RWPE2 (cell line): ENCODE measurements at regions not wholly inside any gene's neighbourhood (a gene's known extent, or its start where the extent isn't known, plus 50 kb on each side); places are given as distances from the start of the nearest gene placed in this dataset.

Experiments
- ATAC-seq: fragments of 200-7000 bp; cut with Tn5 transposase; 3 replicates; pipeline ENCODE4 v1.9.1; 2021; ENCODE audit warnings: low read depth
- DNase-seq: peaks from one replicate; pipeline ENCODE4 v3.0.0-alpha.2; 2020; ENCODE audit warnings: low spot score
- H3K27ac ChIP-seq: fragments of 450-650 bp; 2 replicates; pipeline ENCODE4 v1.5.1; 2017; ENCODE audit warnings: mild to moderate bottlenecking; ENCODE audit not compliant: poor library complexity, severe bottlenecking
- H3K27me3 ChIP-seq: fragments of 250-450 bp; sonication (Bioruptor Pico); 2 replicates; pipeline ENCODE4 v1.5.1; 2021; ENCODE audit warnings: mild to moderate bottlenecking, moderate library complexity; ENCODE audit not compliant: insufficient read depth, poor library complexity, severe bottlenecking
- H3K36me3 ChIP-seq: fragments of 250-450 bp; sonication (Bioruptor Pico); 2 replicates; pipeline ENCODE4 v1.5.1; 2020; ENCODE audit warnings: low read depth, mild to moderate bottlenecking, moderate library complexity
- H3K4me1 ChIP-seq: fragments of 250-450 bp; sonication (Bioruptor Pico); 2 replicates; pipeline ENCODE4 v1.5.1; 2021; ENCODE audit warnings: mild to moderate bottlenecking, moderate library complexity; ENCODE audit not compliant: insufficient read depth, poor library complexity, severe bottlenecking
- H3K4me3 ChIP-seq: fragments of 250-450 bp; sonication (Bioruptor Pico); 2 replicates; pipeline ENCODE4 v1.5.1; 2021; ENCODE audit warnings: mild to moderate bottlenecking, moderate library complexity; ENCODE audit not compliant: severe bottlenecking
- H3K9me3 ChIP-seq: fragments of 250-450 bp; sonication (Bioruptor Pico); 2 replicates; pipeline ENCODE4 v1.5.1; 2021; ENCODE audit warnings: mild to moderate bottlenecking, moderate library complexity; ENCODE audit not compliant: severe bottlenecking
- TF ChIP-seq, protein P1 (sequence below): fragments of 450-650 bp; IDR thresholded peaks from one replicate; pipeline ENCODE4 v1.5.1; 2017; ENCODE audit warnings: mild to moderate bottlenecking, moderate library complexity; ENCODE audit not compliant: poor library complexity, severe bottlenecking

DNA sequence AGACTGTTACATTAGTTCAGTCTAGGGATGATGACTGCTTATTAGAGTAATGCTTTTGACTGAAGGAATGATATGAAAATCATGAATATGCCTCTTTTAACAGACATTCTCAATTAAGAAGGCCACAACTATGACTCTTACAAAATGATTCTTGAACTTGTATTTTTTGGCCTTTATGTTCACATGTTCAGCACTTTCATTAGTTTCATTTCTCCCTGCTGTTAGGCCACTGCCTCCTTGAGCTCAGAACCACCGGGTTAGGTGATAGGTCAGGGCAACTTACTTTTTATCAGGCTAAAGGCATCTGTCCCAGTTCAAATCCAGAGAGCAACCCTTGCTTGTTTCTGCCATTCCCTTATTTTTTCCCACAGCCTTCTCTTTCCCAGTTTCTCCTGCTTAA lies 235.2 kb upstream of the ELL2 start:
- Histone ChIP-seq H3K4me1 (no peaks in the 10 kb centered on the region), H3K36me3 (no peaks in the 10 kb centered on the region), H3K27me3 (no peaks in the 10 kb centered on the region), H3K9me3 (no peaks in the 10 kb centered on the region), H3K27ac (no peak overlapping the region), H3K4me3 (no peak overlapping the region)
- ATAC-seq (no peak), DNase-seq (no peak)
- TF ChIP-seq, protein P1, sequence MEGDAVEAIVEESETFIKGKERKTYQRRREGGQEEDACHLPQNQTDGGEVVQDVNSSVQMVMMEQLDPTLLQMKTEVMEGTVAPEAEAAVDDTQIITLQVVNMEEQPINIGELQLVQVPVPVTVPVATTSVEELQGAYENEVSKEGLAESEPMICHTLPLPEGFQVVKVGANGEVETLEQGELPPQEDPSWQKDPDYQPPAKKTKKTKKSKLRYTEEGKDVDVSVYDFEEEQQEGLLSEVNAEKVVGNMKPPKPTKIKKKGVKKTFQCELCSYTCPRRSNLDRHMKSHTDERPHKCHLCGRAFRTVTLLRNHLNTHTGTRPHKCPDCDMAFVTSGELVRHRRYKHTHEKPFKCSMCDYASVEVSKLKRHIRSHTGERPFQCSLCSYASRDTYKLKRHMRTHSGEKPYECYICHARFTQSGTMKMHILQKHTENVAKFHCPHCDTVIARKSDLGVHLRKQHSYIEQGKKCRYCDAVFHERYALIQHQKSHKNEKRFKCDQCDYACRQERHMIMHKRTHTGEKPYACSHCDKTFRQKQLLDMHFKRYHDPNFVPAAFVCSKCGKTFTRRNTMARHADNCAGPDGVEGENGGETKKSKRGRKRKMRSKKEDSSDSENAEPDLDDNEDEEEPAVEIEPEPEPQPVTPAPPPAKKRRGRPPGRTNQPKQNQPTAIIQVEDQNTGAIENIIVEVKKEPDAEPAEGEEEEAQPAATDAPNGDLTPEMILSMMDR = no peak

DNA sequence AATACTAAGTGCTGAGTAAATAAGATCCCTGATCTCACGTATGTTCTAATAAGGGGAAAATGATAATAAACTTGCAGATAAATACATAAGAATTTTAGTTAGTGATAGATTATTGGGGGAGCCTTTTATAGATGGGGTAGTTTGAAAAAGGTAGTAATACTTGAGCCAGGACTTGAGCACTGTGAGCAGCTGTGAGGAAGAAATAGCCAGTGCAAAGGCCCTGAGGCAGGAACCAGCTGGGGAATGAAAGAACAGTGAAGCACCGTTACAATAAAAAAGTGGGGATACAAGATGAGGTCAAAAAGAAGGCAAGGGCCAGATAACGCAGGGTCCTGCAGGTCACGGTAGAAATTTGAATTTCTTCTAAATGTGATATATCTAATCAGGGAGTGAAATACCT lies 234.8 kb upstream of the ELL2 start:
- Histone ChIP-seq H3K27ac (no peak overlapping the region), H3K27me3 (no peaks in the 10 kb centered on the region), H3K4me3 (no peak overlapping the region), H3K4me1 (no peaks in the 10 kb centered on the region), H3K9me3 (no peaks in the 10 kb centered on the region), H3K36me3 (no peaks in the 10 kb centered on the region)
- ATAC-seq (no peak), DNase-seq (no peak)
- TF ChIP-seq, protein P1 = no peak

DNA sequence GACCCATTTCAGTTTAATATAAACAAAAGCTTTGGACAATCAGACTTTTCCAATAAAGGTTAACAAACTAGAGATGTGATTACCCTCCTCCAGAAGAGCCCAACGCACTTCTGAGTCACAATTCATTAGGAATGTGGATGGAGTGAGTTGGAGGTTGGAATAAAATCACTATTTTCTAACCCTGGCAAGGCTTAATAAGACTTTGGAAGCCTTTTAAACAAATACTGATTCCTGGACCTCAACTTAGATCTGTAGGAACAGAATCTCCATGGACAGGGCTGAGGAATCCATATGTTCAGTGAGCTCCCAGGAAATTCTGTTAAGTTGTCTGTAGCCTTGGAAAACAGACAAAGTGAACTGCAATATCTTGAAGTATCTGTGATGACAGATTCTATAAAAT lies 233.5 kb upstream of the ELL2 start:
- Histone ChIP-seq H3K36me3 (no peaks in the 10 kb centered on the region), H3K27me3 (no peaks in the 10 kb centered on the region), H3K27ac (no peak overlapping the region), H3K4me3 (no peak overlapping the region), H3K9me3 (no peaks in the 10 kb centered on the region), H3K4me1 (no peaks in the 10 kb centered on the region)
- TF ChIP-seq, protein P1 = no peak
- DNase-seq (no peak), ATAC-seq (no peak)

DNA sequence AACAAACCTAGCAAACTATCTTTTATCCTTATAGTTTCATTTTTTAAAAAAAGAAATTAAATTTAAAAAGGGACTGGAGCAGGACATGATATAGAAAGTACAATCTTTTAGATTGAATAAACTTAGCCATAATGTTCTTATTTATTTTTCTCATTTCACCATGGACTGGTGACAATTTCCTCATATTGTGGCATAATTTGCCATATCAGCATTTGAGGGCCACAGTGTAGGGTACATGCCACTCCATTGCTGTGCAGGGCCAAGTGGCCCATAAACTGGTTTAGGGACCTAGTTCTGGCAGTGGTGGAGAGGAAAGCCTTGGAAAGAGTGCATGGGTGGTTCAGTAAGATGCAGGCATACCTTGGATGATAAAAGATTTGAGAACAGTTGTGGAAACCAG lies 232.9 kb upstream of the ELL2 start:
- H3K27ac ChIP-seq = no peak overlapping the region
- ATAC-seq = no peak
- peaks cover 2% of the 10 kb centered on the region for H3K4me1 ChIP-seq
- no peaks in the 10 kb centered on the region for H3K36me3 ChIP-seq
- TF ChIP-seq, protein P1 = no peak
- no peaks in the 10 kb centered on the region for H3K9me3 ChIP-seq
- no peak overlapping the region for H3K4me3 ChIP-seq
- no peaks in the 10 kb centered on the region for H3K27me3 ChIP-seq
- DNase-seq = no peak

DNA sequence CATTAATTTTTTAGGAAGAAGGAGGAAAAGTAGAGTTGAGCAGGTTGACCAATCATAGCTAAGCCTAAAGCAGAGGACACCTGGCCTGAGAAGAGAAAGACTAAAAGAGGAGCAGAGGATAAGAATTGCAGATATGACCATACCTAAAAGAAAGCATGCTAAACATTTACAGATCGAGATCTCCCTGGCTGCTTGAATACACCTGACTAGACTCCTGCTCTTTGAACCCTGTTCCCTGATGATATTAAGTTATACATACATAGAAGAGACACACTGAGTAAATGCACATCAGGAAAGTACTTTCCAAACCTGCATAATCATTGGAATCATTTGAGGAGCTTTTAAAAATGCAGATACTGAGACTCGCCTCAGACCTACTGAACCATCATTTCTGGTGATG lies 232.3 kb upstream of the ELL2 start:
- ATAC-seq = no peak
- H3K27me3 ChIP-seq = no peaks in the 10 kb centered on the region

More for the DNA sequence above, 232.3 kb upstream of the ELL2 start:
- peaks cover 3% of the 10 kb centered on the region for H3K4me1 ChIP-seq
- H3K9me3 ChIP-seq = no peaks in the 10 kb centered on the region
- TF ChIP-seq, protein P1 = no peak
- no peak overlapping the region for H3K27ac ChIP-seq
- H3K36me3 ChIP-seq = no peaks in the 10 kb centered on the region
- no peak for DNase-seq
- no peak overlapping the region for H3K4me3 ChIP-seq
